ENCODE measurements at regions not wholly inside any gene's neighbourhood (a gene's known extent, or its start where the extent isn't known, plus 50 kb on each side); places are given as distances from the start of the nearest gene placed in this dataset.
A peak's percentile ranks its signal among the peaks of the same experiment; 100 is the strongest.

- DNase-seq (ENCODE audit: low read depth in 2 of 2) = peak in 1 of 2 experiments; percentile 37
These were observed 384.9 kb upstream of the RARB start for GRCh38 chr3:25043177-25043576.

DNA sequence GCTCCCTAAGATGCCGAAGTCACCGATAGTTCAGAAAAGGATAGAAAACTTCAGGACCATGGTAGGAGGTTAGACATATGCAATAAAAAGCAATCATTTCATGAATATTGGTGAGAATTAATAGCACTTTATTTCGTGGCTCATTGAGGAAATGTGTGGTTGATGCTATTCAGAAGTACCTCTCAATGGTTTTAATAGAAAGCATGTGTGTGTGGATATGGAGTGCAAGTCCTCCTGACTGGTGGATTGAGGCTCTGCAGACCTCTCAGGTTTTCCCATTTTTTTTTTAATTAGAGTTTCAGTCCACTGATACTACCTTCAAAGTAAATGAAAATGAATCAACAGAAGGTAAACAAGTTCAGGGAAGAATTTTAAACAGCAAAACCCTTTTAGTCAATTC is 384.3 kb upstream of the RARB start:
- no peak for DNase-seq (ENCODE audit: low read depth in 2 of 2)

DNA sequence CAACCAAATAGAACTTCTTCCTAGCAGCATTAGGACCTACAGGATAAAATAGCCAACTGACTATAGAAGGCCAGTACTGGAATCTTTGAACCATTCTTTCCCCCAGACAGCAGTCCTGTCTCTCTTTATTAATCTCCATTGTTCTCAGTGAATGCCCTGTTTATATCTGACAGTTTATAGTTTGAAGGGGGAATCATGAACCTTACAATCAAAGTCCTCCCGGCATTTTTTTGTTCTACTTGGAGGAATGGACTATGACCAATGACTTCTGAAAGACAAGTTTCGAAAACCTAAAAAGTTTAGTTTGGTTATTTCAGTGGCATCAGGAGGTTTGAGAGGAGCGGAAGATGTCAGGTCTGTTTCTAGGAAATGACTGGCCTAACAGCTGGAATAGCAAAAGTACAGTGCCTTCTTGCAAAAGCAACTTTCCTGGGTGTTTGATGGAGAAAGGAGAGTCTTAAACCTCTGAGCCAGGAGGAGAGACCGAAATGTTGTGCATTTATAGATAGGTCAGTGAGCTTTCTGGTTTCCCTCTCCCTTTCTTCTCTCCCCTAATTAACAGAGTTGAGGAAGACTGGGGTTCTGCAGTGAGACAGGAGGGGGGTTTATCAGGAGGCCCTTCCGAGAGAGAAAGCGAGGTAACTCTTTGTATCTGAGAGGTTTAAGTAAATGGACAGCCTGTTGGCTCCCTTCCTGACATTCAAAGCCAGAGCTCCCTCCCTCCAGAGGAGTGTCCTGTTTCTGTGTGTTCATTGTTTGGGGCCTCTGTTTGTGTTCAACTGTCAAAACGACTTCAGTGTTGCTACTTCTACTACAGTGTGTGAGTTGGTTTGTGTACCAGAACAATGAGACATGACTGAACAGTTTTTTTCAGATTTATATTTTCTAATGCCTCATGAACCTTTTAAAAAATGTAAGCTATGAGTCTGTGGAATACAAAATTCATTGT is 383.0 kb upstream of the RARB start:
- DNase-seq (ENCODE audit: low read depth in 2 of 2) = no peak

GRCh38 chr3:25046911-25047771 is 380.9 kb upstream of the RARB start:
- DNase-seq (ENCODE audit: low read depth in 2 of 2) = no peak

DNA sequence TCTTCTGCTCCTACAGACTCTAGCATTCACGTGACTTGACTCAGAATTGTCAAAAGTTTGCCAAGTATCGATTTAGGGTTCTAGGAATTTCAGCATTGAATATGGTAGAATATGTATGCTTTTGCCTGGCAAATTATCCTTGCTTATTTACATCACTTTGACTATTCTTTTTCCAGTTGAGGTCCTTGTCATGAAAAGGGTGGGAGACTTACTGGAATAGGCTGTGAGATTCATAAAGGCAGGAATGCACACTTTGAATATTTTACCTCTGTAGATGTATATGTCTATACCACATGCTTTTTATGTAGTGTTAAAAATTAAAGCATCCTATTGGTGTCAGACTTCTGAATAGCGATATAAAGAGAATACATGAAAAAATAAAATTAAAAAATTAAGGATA is 378.8 kb upstream of the RARB start:
- no peak for DNase-seq (ENCODE audit: low read depth in 2 of 2)

- DNase-seq (ENCODE audit: low read depth in 2 of 2) = no peak
These were observed 374.7 kb upstream of the RARB start for GRCh38 chr3:25053360-25053759.

- no peak for DNase-seq (ENCODE audit: low read depth in 2 of 2)
These were observed 371.9 kb upstream of the RARB start for GRCh38 chr3:25056036-25056755.

- no peak for DNase-seq (ENCODE audit: low read depth in 2 of 2)
These were observed 371.2 kb upstream of the RARB start for GRCh38 chr3:25056803-25057351.

- no peak for DNase-seq (ENCODE audit: low read depth in 2 of 2)
These were observed 370.7 kb upstream of the RARB start for GRCh38 chr3:25057379-25057778.

DNA sequence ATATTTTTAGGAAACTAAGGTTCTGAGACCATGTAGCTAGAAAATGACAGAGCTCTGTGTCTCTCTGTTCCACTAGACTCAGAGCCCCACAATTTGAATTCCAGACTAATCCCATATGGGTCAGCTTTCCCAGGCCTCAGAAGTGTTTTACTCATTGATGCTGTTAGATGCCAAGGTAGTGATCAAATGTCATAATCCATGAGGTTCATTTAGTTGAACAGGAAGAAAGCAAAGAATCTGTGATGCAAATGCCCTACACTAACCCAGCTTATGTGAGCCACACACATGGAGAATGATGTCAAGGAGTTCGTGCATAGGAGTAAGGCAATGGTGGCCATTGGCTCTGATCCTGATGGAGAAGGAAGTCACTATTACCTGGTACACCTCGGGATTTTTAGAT is 363.4 kb upstream of the RARB start:
- DNase-seq (ENCODE audit: low read depth in 2 of 2) = no peak

GRCh38 chr3:25069970-25070369 is 358.1 kb upstream of the RARB start:
- no peak for DNase-seq (ENCODE audit: low read depth in 2 of 2)

DNA sequence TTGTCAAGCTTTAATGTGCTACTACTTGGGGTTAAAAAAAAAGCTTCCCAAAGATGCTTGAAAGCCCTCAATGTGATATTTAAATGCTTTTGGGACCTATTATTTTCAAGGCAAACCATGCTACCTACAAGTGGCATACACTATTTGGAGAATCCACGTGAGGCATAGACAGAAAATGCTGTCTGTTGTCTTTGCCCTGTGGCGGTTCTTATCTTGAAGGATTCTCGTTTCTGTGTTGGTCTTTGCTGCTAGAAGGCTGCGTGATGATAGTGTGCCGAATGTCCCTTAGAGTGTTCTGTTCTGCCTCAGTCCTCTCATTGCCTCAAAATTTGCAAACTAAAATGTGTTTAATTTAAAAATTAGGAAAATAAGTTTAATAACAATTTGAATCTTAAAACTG is 356.2 kb upstream of the RARB start:
- no peak for DNase-seq (ENCODE audit: low read depth in 2 of 2)

DNA sequence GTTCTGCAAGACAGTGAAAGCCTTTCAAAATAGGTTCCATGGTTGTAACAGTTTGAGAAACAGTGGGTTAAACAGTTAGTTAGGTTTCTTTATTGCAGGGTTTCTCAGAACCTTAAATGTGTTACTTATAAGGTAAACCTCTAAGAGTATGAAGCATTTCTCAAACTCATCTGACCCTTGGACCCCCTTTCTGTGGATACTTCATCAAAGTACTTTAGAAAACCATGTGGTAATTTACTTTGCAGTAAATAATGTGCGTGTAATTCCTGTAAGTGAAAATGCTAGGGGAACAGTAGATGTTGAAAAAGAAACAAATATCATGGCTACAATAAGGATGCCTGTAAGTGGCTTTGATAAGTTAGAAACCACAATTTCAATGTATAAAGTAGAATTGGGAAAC is 354.6 kb upstream of the RARB start:
- DNase-seq (ENCODE audit: low read depth in 2 of 2) = no peak

DNA sequence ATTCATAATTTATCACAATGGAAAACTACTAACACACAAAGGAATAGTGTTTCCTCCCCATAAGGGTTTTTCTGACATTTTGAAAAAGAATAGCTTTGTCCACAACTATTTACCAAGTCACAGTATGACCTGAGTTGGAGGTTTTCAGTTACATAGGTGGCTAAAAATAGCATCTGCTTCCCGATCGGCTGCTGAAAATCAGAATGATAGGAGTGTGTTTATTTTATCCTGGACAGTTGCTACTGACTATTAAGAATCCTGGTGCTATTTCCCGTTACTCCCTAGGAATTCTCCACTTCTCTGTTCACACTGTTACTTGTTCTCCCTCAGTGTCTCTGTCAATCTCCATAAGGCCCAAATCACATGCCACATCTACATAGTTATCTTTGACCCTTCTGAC is 353.9 kb upstream of the RARB start:
- no peak for DNase-seq (ENCODE audit: low read depth in 2 of 2)

DNA sequence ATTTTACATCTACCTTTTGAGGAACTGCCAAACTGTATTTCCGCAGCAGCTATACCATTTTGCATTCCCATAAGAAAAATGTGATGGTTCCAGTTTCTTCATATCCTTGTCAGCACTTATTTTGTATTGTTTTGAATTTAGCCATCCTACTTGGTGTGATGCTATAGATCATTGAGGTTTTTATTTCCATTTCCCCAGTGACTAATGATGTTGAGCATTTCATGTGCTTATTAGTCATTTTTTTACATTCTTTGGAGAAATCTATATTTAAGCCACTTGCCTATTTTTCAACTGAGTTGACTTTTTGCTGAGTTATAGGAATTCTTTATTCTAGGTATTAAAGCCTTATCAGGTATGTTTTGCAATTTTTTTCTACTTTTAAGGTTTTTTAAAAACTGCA is 347.6 kb upstream of the RARB start:
- peak in 1 of 2 experiments; percentile 13 for DNase-seq (ENCODE audit: low read depth in 2 of 2)

DNA sequence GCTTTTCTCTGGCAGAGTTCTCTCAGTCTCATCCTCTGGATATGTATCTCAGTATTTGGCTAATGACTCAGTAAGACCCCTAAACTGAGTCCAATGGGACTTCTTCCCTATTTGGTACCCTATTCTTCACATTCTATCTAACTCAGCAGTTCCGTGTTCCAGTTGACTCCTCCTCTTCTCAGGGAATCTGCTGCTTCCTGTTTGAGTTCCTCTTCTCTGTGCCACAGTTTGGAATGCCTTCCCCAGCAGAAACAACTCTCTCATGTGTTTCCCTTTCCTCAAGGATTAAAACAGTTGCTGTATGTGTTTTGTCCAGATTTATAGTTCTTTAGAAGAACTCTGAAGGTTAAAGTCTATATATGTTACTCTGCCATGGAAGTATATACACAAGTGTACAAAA is 344.0 kb upstream of the RARB start:
- DNase-seq (ENCODE audit: low read depth in 2 of 2) = no peak

DNA sequence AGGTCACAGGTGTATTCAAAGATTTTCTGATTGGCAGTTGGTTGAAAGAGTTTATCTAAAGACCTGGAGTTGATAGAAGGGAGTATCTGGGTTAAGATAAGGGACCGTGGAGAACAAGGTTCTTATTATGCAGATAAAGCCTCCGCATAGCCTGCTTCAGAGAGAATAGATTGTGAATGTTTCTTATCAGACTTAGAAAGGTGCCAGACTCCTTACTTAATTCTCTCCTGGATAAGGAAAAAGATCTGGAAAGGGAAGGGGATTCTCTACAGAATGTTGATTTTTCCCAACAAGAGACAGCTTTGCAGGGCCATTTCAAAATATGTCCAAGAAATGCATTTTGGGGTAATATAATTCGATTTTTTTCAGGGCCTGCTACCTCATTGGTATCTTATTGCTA is 341.3 kb upstream of the RARB start:
- no peak for DNase-seq (ENCODE audit: low read depth in 2 of 2)

DNA sequence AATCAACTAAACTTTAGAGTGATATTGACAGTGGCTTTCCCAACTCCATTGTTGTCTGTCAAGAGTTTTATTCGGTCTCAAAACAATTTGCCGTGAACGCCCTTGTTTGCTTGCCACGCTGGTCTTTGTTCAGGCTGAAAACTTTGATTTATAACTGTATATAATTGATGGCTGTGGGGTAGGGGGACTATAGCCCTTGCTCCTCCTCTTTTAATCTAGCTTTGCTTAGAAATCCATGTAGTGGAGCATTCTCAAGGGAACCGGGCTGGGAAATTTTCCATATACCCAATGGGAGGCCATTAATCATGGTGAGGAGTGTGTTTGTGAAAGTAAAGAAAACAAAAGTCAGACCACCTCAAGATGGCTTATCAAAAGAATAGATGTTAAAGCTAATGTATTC is 339.8 kb upstream of the RARB start:
- DNase-seq (ENCODE audit: low read depth in 2 of 2) = no peak

DNA sequence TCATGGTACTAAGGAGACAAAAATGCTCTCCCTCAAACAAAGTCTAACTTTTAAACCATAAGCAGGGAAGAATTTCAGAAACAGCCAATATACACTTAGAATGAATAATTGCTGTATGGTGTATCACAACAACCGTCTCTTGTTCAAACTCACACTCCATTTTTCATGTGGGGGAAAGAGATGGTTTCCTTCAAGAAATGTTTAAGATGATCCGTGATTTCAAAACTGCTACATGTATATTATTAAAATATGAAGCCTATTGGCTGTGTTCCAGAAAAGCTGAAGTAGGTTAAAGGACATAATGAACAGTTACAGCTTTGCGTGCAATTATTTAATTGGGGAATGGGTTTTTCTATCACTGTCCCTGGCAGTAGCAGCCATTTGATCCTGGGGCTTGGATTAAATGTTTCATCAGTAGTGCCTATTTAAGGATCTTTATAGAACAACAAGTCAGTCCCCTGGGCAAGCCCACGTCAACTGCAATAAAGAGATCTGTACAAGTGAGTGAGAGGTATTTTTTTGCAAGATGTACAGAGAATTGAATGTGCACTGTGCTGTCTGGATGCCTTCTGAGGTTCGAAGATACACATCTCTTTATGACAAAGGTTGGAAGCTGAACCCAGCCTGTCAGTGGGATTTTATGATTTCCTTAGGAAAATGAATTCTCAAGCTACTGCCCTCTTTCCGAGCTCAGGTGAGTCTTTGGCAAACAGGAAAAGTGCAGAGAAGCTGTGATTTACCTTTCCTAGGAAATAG is 337.2 kb upstream of the RARB start:
- no peak for DNase-seq (ENCODE audit: low read depth in 2 of 2)

DNA sequence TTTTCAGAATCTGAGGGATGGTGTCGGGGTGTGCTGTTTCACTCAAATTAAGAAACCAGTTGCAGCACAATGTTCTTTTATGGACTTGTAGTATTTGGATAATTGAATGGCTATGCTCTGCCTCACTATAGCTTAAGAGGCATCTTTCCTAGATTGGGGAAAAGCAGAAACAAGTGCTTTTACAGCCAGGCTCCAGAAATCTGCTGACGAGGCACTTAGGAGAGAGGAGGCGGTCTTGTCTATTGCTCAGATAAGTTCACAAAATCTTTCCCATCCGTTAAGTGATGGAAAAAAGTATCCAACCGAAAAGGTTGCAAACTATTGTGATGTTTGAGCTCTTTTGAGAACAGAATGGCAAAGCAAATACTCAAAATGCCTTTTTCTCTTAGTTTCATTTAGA is 336.1 kb upstream of the RARB start:
- no peak for DNase-seq (ENCODE audit: low read depth in 2 of 2)

All from fibroblast of skin of left quadriceps (primary cell).